ENCODE measurements at regions not wholly inside any gene's neighbourhood (a gene's known extent, or its start where the extent isn't known, plus 50 kb on each side); places are given as distances from the start of the nearest gene placed in this dataset.

- no peak overlapping the region for H3K9ac ChIP-seq (ENCODE audit: low read length)
- H3K4me1 ChIP-seq (ENCODE audit: insufficient read depth, low read length), result no peaks in the 10 kb centered on the region
- no peak overlapping the region for H3K4me3 ChIP-seq (ENCODE audit: low read depth in 1 of 2, low read length in 2 of 2)
- H3K36me3 ChIP-seq (ENCODE audit: insufficient read depth, low read length), result no peaks in the 10 kb centered on the region
- no peaks in the 10 kb centered on the region for H3K9me3 ChIP-seq (ENCODE audit: low read length)
- no peak overlapping the region for H3K27ac ChIP-seq (ENCODE audit: low read depth, low read length)
- no peaks in the 10 kb centered on the region for H3K27me3 ChIP-seq (ENCODE audit: control insufficient read depth in 1 of 2, insufficient read depth in 2 of 2, low read length in 2 of 2)
These were observed 57.1 kb downstream of the FAM181B start for GRCh38 chr11:82676483-82677094.

DNA sequence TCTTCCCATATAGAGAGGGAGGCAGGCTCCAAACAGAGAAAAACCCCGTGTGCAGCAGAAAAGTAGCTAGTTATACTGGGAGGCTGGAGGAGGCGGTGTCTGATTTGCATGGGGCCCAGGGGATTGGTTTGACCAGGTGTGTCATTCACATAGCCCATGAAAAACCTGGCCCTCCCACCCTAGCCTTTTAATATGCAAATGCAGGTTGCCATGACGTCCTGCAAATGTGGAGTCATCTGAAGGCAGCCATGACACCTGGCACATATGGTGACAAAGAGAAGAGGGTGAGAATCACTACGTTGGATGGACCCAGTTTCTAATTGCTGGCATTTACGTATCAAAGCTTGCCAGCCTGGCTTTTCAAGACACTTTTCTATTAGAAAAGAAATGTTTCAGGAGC, 57.8 kb downstream of the FAM181B start:
- H3K9ac ChIP-seq (ENCODE audit: low read length), result no peak overlapping the region

DNA sequence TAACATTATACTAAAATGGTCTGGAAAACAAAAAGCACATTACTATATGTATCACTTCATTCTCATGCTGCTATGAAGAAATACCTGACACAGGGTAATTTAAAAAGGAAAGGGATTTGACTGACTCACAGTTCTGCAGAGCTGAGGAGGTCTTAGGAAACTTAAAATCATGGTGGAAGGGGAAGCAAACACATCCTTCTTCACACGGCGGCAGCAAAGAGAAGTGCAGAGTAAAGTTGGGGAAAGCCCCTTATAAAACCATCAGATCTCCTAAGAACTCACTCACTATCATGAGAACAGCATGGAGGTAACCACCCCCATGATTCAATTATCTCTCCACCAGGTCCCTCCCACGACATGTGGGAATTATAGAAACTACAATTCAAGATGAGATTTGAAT, 60.0 kb downstream of the FAM181B start:
- no peaks in the 10 kb centered on the region for H3K4me1 ChIP-seq (ENCODE audit: insufficient read depth, low read length)
- H3K9ac ChIP-seq (ENCODE audit: low read length), result no peak overlapping the region
- H3K9me3 ChIP-seq (ENCODE audit: low read length), result no peaks in the 10 kb centered on the region
- no peaks in the 10 kb centered on the region for H3K36me3 ChIP-seq (ENCODE audit: insufficient read depth, low read length)
- H3K4me3 ChIP-seq (ENCODE audit: low read depth in 1 of 2, low read length in 2 of 2), result no peak overlapping the region
- H3K27me3 ChIP-seq (ENCODE audit: control insufficient read depth in 1 of 2, insufficient read depth in 2 of 2, low read length in 2 of 2), result no peaks in the 10 kb centered on the region
- no peak overlapping the region for H3K27ac ChIP-seq (ENCODE audit: low read depth, low read length)

More for the DNA sequence above, 57.8 kb downstream of the FAM181B start:
- Histone ChIP-seq H3K27ac (ENCODE audit: low read depth, low read length) (no peak overlapping the region), H3K27me3 (ENCODE audit: control insufficient read depth in 1 of 2, insufficient read depth in 2 of 2, low read length in 2 of 2) (no peaks in the 10 kb centered on the region), H3K36me3 (ENCODE audit: insufficient read depth, low read length) (no peaks in the 10 kb centered on the region), H3K4me1 (ENCODE audit: insufficient read depth, low read length) (no peaks in the 10 kb centered on the region), H3K9me3 (ENCODE audit: low read length) (no peaks in the 10 kb centered on the region), H3K4me3 (ENCODE audit: low read depth in 1 of 2, low read length in 2 of 2) (no peak overlapping the region)

DNA sequence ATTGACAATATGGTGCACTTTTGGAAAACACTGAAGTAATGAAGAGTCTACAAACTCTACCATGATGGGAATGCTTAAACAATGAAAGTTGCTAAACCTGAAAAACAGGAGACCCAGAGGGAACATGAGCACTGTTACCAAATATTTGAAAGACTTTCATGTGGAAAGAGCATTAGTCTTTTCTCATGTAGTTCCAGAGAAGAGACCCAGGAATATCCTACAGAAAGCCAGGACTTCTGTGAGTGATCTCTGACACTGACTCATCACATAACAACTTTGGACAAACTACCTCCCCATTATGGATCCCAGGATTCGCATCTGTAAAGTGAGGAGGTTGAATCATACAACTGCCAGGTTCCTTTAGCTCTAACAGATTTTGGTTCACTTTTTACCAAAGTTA, 62.2 kb downstream of the FAM181B start:
- H3K9ac ChIP-seq (ENCODE audit: low read length), result no peak overlapping the region
- H3K9me3 ChIP-seq (ENCODE audit: low read length), result no peaks in the 10 kb centered on the region
- H3K27ac ChIP-seq (ENCODE audit: low read depth, low read length), result no peak overlapping the region

DNA sequence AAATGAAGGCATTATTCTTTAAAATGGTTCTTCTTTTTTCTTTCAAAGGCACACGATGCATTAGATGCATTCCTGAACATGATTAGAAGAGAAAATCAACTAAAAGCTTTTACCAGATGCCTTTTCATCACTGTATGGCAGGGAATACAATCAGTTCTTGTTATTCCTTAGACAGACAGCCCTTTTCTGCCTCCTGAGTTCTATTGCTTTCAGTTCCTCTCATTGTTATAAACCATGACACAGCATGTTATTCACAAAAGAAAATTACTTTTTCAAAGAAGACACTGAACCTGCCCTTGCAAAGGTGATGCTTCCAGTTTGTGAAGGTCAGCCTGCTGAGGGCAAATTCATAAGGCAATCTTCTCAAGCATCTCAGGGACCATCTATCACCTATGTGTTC, 70.1 kb downstream of the FAM181B start:
- H3K36me3 ChIP-seq (ENCODE audit: insufficient read depth, low read length), result no peaks in the 10 kb centered on the region
- H3K9me3 ChIP-seq (ENCODE audit: low read length), result no peaks in the 10 kb centered on the region
- H3K27me3 ChIP-seq (ENCODE audit: control insufficient read depth in 1 of 2, insufficient read depth in 2 of 2, low read length in 2 of 2), result no peaks in the 10 kb centered on the region
- H3K9ac ChIP-seq (ENCODE audit: low read length), result no peak overlapping the region
- no peak overlapping the region for H3K27ac ChIP-seq (ENCODE audit: low read depth, low read length)
- H3K4me3 ChIP-seq (ENCODE audit: low read depth in 1 of 2, low read length in 2 of 2), result no peak overlapping the region
- no peaks in the 10 kb centered on the region for H3K4me1 ChIP-seq (ENCODE audit: insufficient read depth, low read length)

More for the DNA sequence above, 62.2 kb downstream of the FAM181B start:
- no peaks in the 10 kb centered on the region for H3K4me1 ChIP-seq (ENCODE audit: insufficient read depth, low read length)
- no peak overlapping the region for H3K4me3 ChIP-seq (ENCODE audit: low read depth in 1 of 2, low read length in 2 of 2)
- H3K36me3 ChIP-seq (ENCODE audit: insufficient read depth, low read length), result no peaks in the 10 kb centered on the region
- no peaks in the 10 kb centered on the region for H3K27me3 ChIP-seq (ENCODE audit: control insufficient read depth in 1 of 2, insufficient read depth in 2 of 2, low read length in 2 of 2)

- H3K36me3 ChIP-seq (ENCODE audit: insufficient read depth, low read length), result no peaks in the 10 kb centered on the region
- no peak overlapping the region for H3K27ac ChIP-seq (ENCODE audit: low read depth, low read length)
- no peaks in the 10 kb centered on the region for H3K27me3 ChIP-seq (ENCODE audit: control insufficient read depth in 1 of 2, insufficient read depth in 2 of 2, low read length in 2 of 2)
- H3K4me3 ChIP-seq (ENCODE audit: low read depth in 1 of 2, low read length in 2 of 2), result no peak overlapping the region
- no peaks in the 10 kb centered on the region for H3K4me1 ChIP-seq (ENCODE audit: insufficient read depth, low read length)
- no peaks in the 10 kb centered on the region for H3K9me3 ChIP-seq (ENCODE audit: low read length)
- H3K9ac ChIP-seq (ENCODE audit: low read length), result no peak overlapping the region
These were observed 79.9 kb downstream of the FAM181B start for GRCh38 chr11:82653752-82654151.

GRCh38 chr11:82639251-82639650, 94.4 kb downstream of the FAM181B start:
- H3K9ac ChIP-seq (ENCODE audit: low read length), result no peak overlapping the region
- H3K9me3 ChIP-seq (ENCODE audit: low read length), result no peaks in the 10 kb centered on the region
- H3K4me1 ChIP-seq (ENCODE audit: insufficient read depth, low read length), result no peaks in the 10 kb centered on the region
- no peaks in the 10 kb centered on the region for H3K36me3 ChIP-seq (ENCODE audit: insufficient read depth, low read length)
- no peaks in the 10 kb centered on the region for H3K27me3 ChIP-seq (ENCODE audit: control insufficient read depth in 1 of 2, insufficient read depth in 2 of 2, low read length in 2 of 2)
- no peak overlapping the region for H3K4me3 ChIP-seq (ENCODE audit: low read depth in 1 of 2, low read length in 2 of 2)
- no peak overlapping the region for H3K27ac ChIP-seq (ENCODE audit: low read depth, low read length)

GRCh38 chr11:82636615-82637014, 97.0 kb downstream of the FAM181B start:
- Histone ChIP-seq H3K27me3 (ENCODE audit: control insufficient read depth in 1 of 2, insufficient read depth in 2 of 2, low read length in 2 of 2) (no peaks in the 10 kb centered on the region), H3K4me3 (ENCODE audit: low read depth in 1 of 2, low read length in 2 of 2) (no peak overlapping the region), H3K36me3 (ENCODE audit: insufficient read depth, low read length) (no peaks in the 10 kb centered on the region), H3K4me1 (ENCODE audit: insufficient read depth, low read length) (no peaks in the 10 kb centered on the region), H3K27ac (ENCODE audit: low read depth, low read length) (no peak overlapping the region), H3K9ac (ENCODE audit: low read length) (no peak overlapping the region), H3K9me3 (ENCODE audit: low read length) (no peaks in the 10 kb centered on the region)

- Histone ChIP-seq H3K27me3 (ENCODE audit: control insufficient read depth in 1 of 2, insufficient read depth in 2 of 2, low read length in 2 of 2) (no peaks in the 10 kb centered on the region), H3K9ac (ENCODE audit: low read length) (no peak overlapping the region), H3K4me1 (ENCODE audit: insufficient read depth, low read length) (no peaks in the 10 kb centered on the region), H3K36me3 (ENCODE audit: insufficient read depth, low read length) (no peaks in the 10 kb centered on the region), H3K27ac (ENCODE audit: low read depth, low read length) (no peak overlapping the region), H3K9me3 (ENCODE audit: low read length) (no peaks in the 10 kb centered on the region), H3K4me3 (ENCODE audit: low read depth in 1 of 2, low read length in 2 of 2) (no peak overlapping the region)
These were observed 99.6 kb downstream of the FAM181B start for GRCh38 chr11:82634091-82634490.

- H3K36me3 ChIP-seq (ENCODE audit: insufficient read depth, low read length), result no peaks in the 10 kb centered on the region
- no peaks in the 10 kb centered on the region for H3K27me3 ChIP-seq (ENCODE audit: control insufficient read depth in 1 of 2, insufficient read depth in 2 of 2, low read length in 2 of 2)
- H3K27ac ChIP-seq (ENCODE audit: low read depth, low read length), result no peak overlapping the region
- no peak overlapping the region for H3K4me3 ChIP-seq (ENCODE audit: low read depth in 1 of 2, low read length in 2 of 2)
- no peaks in the 10 kb centered on the region for H3K9me3 ChIP-seq (ENCODE audit: low read length)
- no peaks in the 10 kb centered on the region for H3K4me1 ChIP-seq (ENCODE audit: insufficient read depth, low read length)
- no peak overlapping the region for H3K9ac ChIP-seq (ENCODE audit: low read length)
These were observed 101.7 kb downstream of the FAM181B start for GRCh38 chr11:82631722-82632630.

- Histone ChIP-seq H3K9me3 (ENCODE audit: low read length) (no peaks in the 10 kb centered on the region), H3K9ac (ENCODE audit: low read length) (no peak overlapping the region), H3K27me3 (ENCODE audit: control insufficient read depth in 1 of 2, insufficient read depth in 2 of 2, low read length in 2 of 2) (no peaks in the 10 kb centered on the region), H3K27ac (ENCODE audit: low read depth, low read length) (no peak overlapping the region), H3K4me3 (ENCODE audit: low read depth in 1 of 2, low read length in 2 of 2) (no peak overlapping the region), H3K36me3 (ENCODE audit: insufficient read depth, low read length) (no peaks in the 10 kb centered on the region), H3K4me1 (ENCODE audit: insufficient read depth, low read length) (no peaks in the 10 kb centered on the region)
These were observed 123.0 kb downstream of the FAM181B start for GRCh38 chr11:82610671-82611070.

GRCh38 chr11:82606738-82607137, 126.9 kb downstream of the FAM181B start:
- Histone ChIP-seq H3K9ac (ENCODE audit: low read length) (no peak overlapping the region), H3K4me3 (ENCODE audit: low read depth in 1 of 2, low read length in 2 of 2) (no peak overlapping the region), H3K27ac (ENCODE audit: low read depth, low read length) (no peak overlapping the region), H3K27me3 (ENCODE audit: control insufficient read depth in 1 of 2, insufficient read depth in 2 of 2, low read length in 2 of 2) (no peaks in the 10 kb centered on the region), H3K9me3 (ENCODE audit: low read length) (no peaks in the 10 kb centered on the region), H3K4me1 (ENCODE audit: insufficient read depth, low read length) (no peaks in the 10 kb centered on the region), H3K36me3 (ENCODE audit: insufficient read depth, low read length) (no peaks in the 10 kb centered on the region)

Measured in muscle layer of colon (tissue), 2 donors.